ENCODE measurements at regions not wholly inside any gene's neighbourhood (a gene's known extent, or its start where the extent isn't known, plus 50 kb on each side); places are given as distances from the start of the nearest gene placed in this dataset.

DNA sequence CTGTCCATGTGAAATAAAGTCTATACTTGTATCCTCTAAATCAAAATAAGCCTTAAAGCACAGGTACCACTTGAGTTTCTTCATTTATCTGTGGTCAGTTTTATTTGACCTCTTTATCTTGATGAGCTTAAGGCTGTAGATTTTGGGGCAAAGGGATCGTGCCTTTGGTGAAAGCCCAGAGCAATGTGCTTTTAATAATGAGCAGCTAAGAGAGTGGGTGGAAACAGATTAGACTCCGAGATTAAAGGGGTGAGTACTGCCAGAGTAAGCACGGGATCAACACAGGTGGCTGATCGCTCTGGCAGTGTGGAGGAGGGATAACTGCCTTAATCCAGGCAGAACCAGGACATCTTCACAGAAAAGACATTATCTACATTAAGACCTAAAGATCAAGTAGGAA is 280.4 kb downstream of the TDRD15 start:
- no peak for DNase-seq

- DNase-seq: no peak
These were observed 281.3 kb downstream of the TDRD15 start for GRCh38 chr2:21404827-21405625.

DNA sequence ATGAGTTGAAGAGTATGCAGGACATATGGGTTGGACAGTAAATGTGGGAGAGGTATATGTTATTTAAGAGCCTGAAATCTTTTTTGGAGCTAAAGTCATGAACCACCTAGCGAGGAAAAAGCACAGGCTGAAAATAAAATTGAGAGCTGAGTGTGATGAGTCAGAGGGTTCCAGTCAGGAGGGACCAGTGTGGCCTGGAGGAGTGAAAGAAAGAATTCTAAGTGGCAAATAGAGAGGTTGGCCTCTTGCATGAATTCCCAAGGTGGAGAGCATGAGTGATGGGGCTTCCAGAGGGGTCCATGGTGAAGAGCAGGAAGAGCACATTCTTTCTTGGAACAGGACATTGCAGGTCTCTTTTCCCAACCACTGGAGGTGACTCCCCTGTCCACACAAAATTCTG is 282.6 kb downstream of the TDRD15 start:
- no peak for DNase-seq

- no peak for DNase-seq
These were observed 283.1 kb downstream of the TDRD15 start for GRCh38 chr2:21406911-21407310.

- DNase-seq: no peak
These were observed 284.1 kb downstream of the TDRD15 start for GRCh38 chr2:21407851-21408250.

- no peak for DNase-seq
These were observed 288.0 kb downstream of the TDRD15 start for GRCh38 chr2:21411741-21412140.

DNA sequence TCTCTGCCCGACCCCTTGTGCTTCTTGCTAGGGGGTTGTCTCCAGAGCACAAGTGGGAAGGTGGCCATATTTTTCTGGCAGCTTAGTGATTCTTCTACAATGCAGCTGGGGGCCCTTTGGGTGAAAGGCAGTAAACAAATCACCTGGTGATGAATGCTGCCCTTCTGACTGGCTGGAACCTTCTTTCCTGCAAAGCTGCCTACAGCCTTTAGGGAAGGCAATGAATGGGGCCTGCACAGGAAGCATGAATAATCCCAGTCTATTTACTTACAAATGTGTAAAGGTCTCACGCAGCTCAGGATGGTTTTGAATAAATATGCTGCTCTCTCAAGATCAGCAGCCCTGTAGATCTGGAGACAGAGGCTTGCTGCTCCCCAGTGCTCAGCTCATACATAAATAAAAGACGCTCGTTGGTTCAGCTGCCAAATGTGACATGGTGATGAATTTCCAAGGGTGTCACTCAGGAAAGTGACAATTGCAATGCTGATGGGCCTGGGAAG is 289.2 kb downstream of the TDRD15 start:
- no peak for DNase-seq

- no peak for DNase-seq
These were observed 291.5 kb downstream of the TDRD15 start for GRCh38 chr2:21415234-21415633.

GRCh38 chr2:21416226-21416625 is 292.5 kb downstream of the TDRD15 start:
- DNase-seq: no peak

GRCh38 chr2:21418456-21418855 is 294.7 kb downstream of the TDRD15 start:
- no peak for DNase-seq

DNA sequence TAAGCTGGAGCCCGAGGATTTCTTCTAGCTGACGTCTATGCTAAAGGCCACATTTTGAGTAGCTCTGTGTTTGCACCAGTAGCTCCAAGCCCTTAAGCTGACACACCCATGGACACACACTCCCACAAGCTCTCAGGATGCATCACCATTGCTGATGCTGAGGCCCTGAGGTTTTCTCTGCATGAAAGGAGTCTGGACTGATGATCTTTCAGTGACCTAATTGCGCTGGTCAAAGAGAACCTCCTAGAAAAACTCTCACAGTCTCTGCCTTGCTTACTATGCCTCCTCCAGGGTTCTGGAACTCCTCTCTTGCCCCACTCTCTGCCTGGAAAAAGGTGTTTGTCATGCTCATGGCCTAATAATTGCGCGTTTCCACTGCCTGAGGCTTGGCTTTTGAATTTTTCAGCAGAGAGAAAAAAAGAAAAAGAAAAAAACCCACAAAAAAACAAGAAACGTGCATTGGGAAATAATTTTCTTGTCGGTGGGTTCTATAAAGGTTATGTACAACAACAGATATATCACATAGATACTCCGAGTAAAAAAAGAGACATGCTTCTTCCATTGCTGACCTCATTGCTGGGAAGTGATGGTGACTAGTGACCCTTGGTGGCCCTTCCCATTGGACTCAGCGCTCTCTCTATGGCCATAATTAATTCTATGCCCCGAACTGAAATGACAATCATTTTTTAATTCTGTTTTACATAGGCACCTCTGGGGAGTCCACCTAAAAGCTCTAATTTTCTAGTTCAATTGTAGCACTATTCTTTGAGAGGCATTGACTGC is 297.0 kb downstream of the TDRD15 start:
- DNase-seq: no peak

DNA sequence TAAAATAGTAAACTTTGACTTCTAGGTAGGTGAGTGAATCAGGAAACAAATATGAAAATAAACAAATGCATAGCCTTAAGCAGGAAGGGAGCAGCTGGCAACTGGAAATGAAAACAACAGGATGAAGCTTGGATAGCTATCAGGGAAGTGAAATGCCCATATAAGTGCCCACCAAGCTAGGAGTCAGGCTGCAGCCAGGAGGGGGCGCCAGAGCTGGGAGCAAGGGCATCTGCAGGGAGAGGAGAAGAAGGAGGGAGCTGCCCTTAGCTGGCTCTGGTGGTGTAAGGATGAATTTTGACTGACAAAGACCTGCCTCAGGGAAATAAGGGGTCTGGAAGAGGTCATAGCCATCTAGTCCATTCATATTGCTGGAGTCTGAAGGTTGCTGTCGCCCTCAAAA is 298.3 kb downstream of the TDRD15 start:
- no peak for DNase-seq

GRCh38 chr2:21422724-21423522 is 299.2 kb downstream of the TDRD15 start:
- no peak for DNase-seq

DNA sequence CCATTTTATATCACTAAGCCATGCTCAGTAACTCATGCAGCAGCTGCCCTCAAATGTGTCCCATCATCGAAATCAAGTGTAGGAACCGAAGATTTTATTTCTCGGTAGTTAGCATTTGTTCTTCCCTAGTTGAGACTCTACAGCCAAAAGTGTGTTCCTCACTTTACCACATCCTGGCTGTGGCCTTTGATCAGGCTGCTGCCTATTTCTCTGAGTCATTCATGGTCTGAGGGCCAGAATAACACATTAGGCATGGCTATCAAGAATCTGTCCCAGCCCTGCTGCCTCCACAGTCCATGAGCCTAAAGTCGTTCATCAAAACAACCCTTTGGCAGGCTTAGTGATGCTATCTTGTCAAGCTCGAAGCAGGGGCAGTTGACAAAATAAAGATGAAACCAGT is 300.1 kb downstream of the TDRD15 start:
- DNase-seq: no peak

- DNase-seq: no peak
These were observed 300.6 kb downstream of the TDRD15 start for GRCh38 chr2:21424375-21424774.

DNA sequence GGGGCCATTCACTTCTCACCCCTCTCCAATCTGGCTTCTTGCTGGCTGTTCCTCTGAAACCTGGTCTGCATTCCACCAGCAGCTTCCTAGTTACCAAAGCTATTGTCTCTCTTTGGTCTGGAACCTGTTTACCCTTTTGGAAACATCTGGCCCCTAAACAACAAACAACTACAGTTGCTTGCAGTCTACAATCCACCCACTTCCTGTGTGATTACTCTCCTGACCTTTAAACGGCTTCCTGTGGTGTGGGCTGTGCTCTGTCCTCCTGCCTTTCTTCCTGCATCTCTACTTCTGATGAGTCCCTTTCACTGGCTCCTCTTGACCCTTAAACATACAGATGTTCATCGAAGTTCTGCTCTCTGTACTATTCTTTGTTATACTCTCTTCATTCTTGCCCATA is 303.8 kb downstream of the TDRD15 start:
- DNase-seq: no peak

- DNase-seq: no peak
These were observed 305.0 kb downstream of the TDRD15 start for GRCh38 chr2:21428754-21429153.

- no peak for DNase-seq
These were observed 306.0 kb downstream of the TDRD15 start for GRCh38 chr2:21429747-21430146.

DNA sequence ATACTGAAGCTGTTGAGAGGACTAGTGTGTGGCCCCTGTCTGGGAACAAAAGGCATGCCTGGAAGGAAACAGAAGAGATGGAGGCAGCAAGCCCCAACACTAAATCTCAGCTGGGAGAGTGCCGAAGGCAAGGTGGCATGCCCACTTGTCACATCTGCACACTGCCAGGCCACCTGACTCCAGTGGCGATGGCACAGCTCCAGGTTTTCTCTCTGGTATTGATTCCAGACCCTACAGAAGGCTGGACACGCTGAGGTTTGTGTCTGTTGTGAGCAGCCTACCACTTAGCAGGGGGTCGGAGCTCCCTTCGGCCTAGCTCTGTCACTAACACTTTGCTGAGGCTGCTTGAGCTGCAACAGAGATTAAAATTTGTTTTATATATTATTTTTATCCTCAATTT is 307.3 kb downstream of the TDRD15 start:
- no peak for DNase-seq

- DNase-seq: no peak
These were observed 315.2 kb downstream of the TDRD15 start for GRCh38 chr2:21438949-21439348.

DNA sequence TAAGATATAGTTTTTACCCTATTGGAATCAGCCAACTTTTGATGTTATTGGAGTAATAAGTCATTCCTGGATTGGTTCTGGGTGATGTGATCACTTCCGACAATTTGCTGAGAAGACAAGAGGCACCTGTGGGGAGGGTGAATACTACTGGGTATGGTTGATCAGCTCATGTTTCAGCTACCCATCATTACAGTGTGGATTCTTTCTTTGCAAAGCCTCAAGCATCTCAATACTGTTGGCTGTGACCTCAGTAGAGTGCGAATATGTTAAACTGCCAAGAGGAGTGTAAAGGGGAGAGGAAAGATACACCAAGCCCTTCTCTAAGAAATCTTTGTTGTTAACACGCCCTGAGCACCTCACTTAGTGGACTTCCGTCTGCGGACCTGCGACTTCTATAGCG is 317.7 kb downstream of the TDRD15 start:
- no peak for DNase-seq

- DNase-seq: no peak
These were observed 319.8 kb downstream of the TDRD15 start for GRCh38 chr2:21443494-21444105.

DNA sequence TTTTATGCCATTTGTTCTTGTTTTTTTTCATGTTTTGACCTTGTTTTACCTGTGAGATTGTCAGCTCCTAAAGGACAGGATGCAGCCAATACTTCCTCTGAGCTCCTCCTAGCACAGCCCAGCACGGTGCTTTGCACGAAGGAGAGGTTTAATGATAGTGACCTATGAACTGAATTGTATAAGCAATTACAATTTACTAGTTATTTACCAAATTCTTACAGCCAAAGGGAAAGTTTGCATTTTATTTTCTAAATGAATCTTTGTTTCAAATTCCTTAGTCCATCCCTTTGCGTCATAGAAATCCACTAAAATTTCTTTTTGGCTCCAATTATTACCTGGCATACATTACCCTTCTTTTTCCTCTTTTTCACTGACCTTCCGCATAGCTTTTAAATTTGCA is 326.1 kb downstream of the TDRD15 start:
- DNase-seq: no peak
